ENCODE measurements at regions not wholly inside any gene's neighbourhood (a gene's known extent, or its start where the extent isn't known, plus 50 kb on each side); places are given as distances from the start of the nearest gene placed in this dataset.

DNA sequence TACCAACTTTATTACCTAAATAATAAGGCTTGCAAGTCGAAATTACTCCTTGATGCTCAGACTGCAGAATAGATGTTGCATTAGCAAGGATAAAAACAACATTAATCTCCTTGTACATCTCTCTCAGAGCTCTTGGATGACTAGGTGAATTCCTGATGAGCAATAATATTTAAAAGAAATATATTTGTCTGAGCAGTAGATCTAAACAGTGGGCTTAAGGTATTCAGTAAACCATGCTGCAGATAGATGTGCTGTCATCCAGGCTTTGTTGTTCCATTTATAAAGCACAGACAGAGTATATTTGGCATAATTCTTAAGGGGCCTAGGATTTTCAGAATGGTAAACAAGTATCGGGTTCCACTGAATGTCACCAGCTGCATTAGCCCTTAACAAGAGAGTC lies 257.1 kb downstream of the TUSC7 start:
- WGBS, 2 donors (ENCODE audit: low coverage in 1 of 2) = 17 to 52% methylated on average over 1 to 2 of the region's 2 CpGs
- H3K4me3 ChIP-seq = no peak overlapping the region
- H3K27me3 ChIP-seq = no peaks in the 10 kb centered on the region
- no peaks in the 10 kb centered on the region for H3K4me1 ChIP-seq
- H3K27ac ChIP-seq = no peak overlapping the region
- no peaks in the 10 kb centered on the region for H3K9me3 ChIP-seq
- no peak for DNase-seq
- intact Hi-C loops (cut with DNase I; ENCODE audit: low total_unique reads) = no loop called here
- in situ Hi-C loops (cut with MboI; ENCODE audit: low pct_ligation_motif_present in 1 of 4, low pct_unique_long_range_greater_than_20kb in 1 of 4, low sequenced_read_pairs in 3 of 4) = no loop called here
- no peak for TF ChIP-seq POLR2A (IDR thresholded peaks at IDR 0.05)
- TF ChIP-seq POLR2AphosphoS5 (IDR thresholded peaks at IDR 0.05) = no peak
- no peak for TF ChIP-seq EP300 (IDR thresholded peaks at IDR 0.05; ENCODE audit: low read depth)
- TF ChIP-seq, protein P1, sequence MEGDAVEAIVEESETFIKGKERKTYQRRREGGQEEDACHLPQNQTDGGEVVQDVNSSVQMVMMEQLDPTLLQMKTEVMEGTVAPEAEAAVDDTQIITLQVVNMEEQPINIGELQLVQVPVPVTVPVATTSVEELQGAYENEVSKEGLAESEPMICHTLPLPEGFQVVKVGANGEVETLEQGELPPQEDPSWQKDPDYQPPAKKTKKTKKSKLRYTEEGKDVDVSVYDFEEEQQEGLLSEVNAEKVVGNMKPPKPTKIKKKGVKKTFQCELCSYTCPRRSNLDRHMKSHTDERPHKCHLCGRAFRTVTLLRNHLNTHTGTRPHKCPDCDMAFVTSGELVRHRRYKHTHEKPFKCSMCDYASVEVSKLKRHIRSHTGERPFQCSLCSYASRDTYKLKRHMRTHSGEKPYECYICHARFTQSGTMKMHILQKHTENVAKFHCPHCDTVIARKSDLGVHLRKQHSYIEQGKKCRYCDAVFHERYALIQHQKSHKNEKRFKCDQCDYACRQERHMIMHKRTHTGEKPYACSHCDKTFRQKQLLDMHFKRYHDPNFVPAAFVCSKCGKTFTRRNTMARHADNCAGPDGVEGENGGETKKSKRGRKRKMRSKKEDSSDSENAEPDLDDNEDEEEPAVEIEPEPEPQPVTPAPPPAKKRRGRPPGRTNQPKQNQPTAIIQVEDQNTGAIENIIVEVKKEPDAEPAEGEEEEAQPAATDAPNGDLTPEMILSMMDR (IDR thresholded peaks at IDR 0.05) = no peak
- no peaks in the 10 kb centered on the region for H3K36me3 ChIP-seq

DNA sequence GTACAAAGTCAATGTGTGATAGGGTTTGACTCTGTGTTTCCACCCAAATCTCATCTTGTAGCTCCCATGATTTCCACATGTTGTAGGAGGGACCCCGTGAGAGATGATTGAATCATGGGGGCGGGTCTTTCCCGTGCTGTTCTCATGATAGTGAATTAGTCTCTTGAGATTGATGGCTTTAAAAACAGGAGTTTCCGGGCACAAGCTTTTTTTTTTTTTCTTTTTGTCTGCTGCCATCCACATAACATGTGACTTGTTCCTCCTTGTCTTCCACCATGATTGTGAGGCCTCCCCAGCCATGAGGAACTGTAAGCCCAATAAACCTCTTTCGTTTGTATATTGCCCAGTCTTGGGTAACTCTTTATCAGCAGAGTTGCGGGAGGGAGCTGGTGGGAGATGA lies 259.6 kb downstream of the TUSC7 start:
- TF ChIP-seq POLR2A (IDR thresholded peaks at IDR 0.05) = no peak
- no peak for TF ChIP-seq EP300 (IDR thresholded peaks at IDR 0.05; ENCODE audit: low read depth)
- TF ChIP-seq POLR2AphosphoS5 (IDR thresholded peaks at IDR 0.05) = no peak
- TF ChIP-seq, protein P1 (IDR thresholded peaks at IDR 0.05) = no peak
- 80 to 81% methylated on average over 3 to 6 of the region's 6 CpGs for WGBS, 2 donors (ENCODE audit: low coverage in 1 of 2)

DNA sequence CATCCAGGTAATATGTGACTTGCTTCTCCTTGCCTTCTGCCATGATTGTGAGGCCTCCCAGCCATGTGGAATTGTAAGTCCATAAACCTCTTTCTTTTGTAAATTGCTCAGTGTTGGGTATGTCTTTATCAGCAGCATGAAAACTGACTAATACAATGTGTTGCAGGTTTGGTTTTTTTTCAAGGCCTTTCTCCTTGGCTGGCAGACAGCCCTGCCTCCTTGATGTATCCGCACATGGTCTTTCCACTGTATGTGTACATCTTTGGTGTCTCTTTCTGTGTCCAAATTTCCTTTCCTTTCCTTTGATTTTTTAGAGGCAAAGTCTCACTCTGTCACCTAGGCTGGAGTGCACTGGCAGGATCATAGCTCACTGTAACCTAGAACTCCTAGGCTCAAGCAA lies 260.1 kb downstream of the TUSC7 start:
- Histone ChIP-seq H3K9me3 (no peaks in the 10 kb centered on the region), H3K27me3 (no peaks in the 10 kb centered on the region), H3K4me3 (no peak overlapping the region), H3K36me3 (no peaks in the 10 kb centered on the region), H3K27ac (no peak overlapping the region), H3K4me1 (no peaks in the 10 kb centered on the region)
- intact Hi-C loops (cut with DNase I; ENCODE audit: low total_unique reads) = no loop called here
- no peak for DNase-seq
- in situ Hi-C loops (cut with MboI; ENCODE audit: low pct_ligation_motif_present in 1 of 4, low pct_unique_long_range_greater_than_20kb in 1 of 4, low sequenced_read_pairs in 3 of 4) = no loop called here
- TF ChIP-seq, protein P1 (IDR thresholded peaks at IDR 0.05) = no peak
- TF ChIP-seq EP300 (IDR thresholded peaks at IDR 0.05; ENCODE audit: low read depth) (no peak), POLR2AphosphoS5 (IDR thresholded peaks at IDR 0.05) (no peak), POLR2A (IDR thresholded peaks at IDR 0.05) (no peak)
- 96 to 100% methylated on average over 1 of the region's 1 CpG for WGBS, 2 donors (ENCODE audit: low coverage in 1 of 2)

More for the DNA sequence above, 259.6 kb downstream of the TUSC7 start:
- Histone ChIP-seq H3K4me1 (no peaks in the 10 kb centered on the region), H3K9me3 (no peaks in the 10 kb centered on the region), H3K36me3 (no peaks in the 10 kb centered on the region), H3K27ac (no peak overlapping the region), H3K4me3 (no peak overlapping the region), H3K27me3 (no peaks in the 10 kb centered on the region)
- intact Hi-C loops (cut with DNase I; ENCODE audit: low total_unique reads) (no loop called here), in situ Hi-C loops (cut with MboI; ENCODE audit: low pct_ligation_motif_present in 1 of 4, low pct_unique_long_range_greater_than_20kb in 1 of 4, low sequenced_read_pairs in 3 of 4) (no loop called here)
- DNase-seq = no peak

DNA sequence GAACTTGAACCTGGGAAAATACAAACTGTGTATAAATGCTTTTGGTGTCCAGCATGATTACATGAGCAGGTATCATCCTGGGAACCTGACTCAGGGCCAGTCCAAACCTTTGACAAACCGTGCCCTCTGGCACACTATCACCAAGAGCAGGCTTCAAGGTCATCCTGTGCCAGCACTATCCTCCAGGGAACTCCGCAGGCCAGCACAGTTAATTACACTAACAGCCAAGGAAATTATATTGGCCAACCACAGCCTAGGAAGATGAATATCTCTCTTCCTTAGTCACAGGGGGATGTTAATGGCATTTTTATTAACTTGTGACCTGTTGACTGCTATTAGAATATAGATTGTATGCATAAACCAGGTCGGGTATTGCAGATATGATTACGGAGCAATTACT lies 262.0 kb downstream of the TUSC7 start:
- no peak overlapping the region for H3K27ac ChIP-seq
- no peaks in the 10 kb centered on the region for H3K36me3 ChIP-seq
- in situ Hi-C loops (cut with MboI; ENCODE audit: low pct_ligation_motif_present in 1 of 4, low pct_unique_long_range_greater_than_20kb in 1 of 4, low sequenced_read_pairs in 3 of 4) = no loop called here
- intact Hi-C loops (cut with DNase I; ENCODE audit: low total_unique reads) = no loop called here
- H3K4me1 ChIP-seq = no peaks in the 10 kb centered on the region
- DNase-seq = no peak
- TF ChIP-seq, protein P1 (IDR thresholded peaks at IDR 0.05) = no peak
- no peak for TF ChIP-seq EP300 (IDR thresholded peaks at IDR 0.05; ENCODE audit: low read depth)
- no peak for TF ChIP-seq POLR2AphosphoS5 (IDR thresholded peaks at IDR 0.05)
- no peak for TF ChIP-seq POLR2A (IDR thresholded peaks at IDR 0.05)
- WGBS, 2 donors (ENCODE audit: low coverage in 1 of 2) = 63% methylated on average over 4 of the region's 4 CpGs; no CpG with 5 or more reads in 1 of the 2 donors
- H3K9me3 ChIP-seq = no peaks in the 10 kb centered on the region
- H3K27me3 ChIP-seq = no peaks in the 10 kb centered on the region
- H3K4me3 ChIP-seq = no peak overlapping the region

Data from transverse colon (tissue), 4 donors.